Endodermal cell (in vitro differentiated cells): ENCODE measurements at regions not wholly inside any gene's neighbourhood (a gene's known extent, or its start where the extent isn't known, plus 50 kb on each side); places are given as distances from the start of the nearest gene placed in this dataset.

Source experiments
- DNase-seq: peaks from one replicate; pipeline ENCODE4 v3.0.0-alpha.2; 2017
- H3K27ac ChIP-seq: 2 replicates; pipeline ENCODE4 v1.5.1; 2013; ENCODE audit warnings: mild to moderate bottlenecking, low read depth, low read length, moderate library complexity
- H3K27me3 ChIP-seq: 2 replicates; pipeline ENCODE4 v1.6.1; 2013; ENCODE audit warnings: mild to moderate bottlenecking, low read length, moderate library complexity; ENCODE audit not compliant: insufficient read depth, control insufficient read depth, poor library complexity, severe bottlenecking
- H3K36me3 ChIP-seq: 2 replicates; pipeline ENCODE4 v1.7.0; 2013; ENCODE audit warnings: mild to moderate bottlenecking, low read length, moderate library complexity; ENCODE audit not compliant: control insufficient read depth, insufficient read depth
- H3K4me1 ChIP-seq: one replicate; pipeline ENCODE4 v1.7.0; 2013; ENCODE audit warnings: low read length; ENCODE audit not compliant: control insufficient read depth, insufficient read depth
- H3K4me3 ChIP-seq: 2 replicates; pipeline ENCODE4 v1.5.1; 2013; ENCODE audit warnings: mild to moderate bottlenecking, low read length, moderate library complexity
- H3K9ac ChIP-seq: 2 replicates; pipeline ENCODE4 v1.6.1; 2013; ENCODE audit warnings: mild to moderate bottlenecking, low read length, moderate library complexity; ENCODE audit not compliant: poor library complexity, severe bottlenecking; ENCODE audit errors: extremely low read depth
- H3K9me3 ChIP-seq: 2 replicates; pipeline ENCODE4 v1.6.1; 2013; ENCODE audit warnings: mild to moderate bottlenecking, low read length, moderate library complexity; ENCODE audit not compliant: control insufficient read depth
- H3K27ac Mint-ChIP-seq: 2 replicates; pipeline ENCODE4 v1.8.0; 2020; ENCODE audit warnings: mixed read lengths
- H3K27me3 Mint-ChIP-seq: 2 replicates; pipeline ENCODE4 v1.8.0; 2021; ENCODE audit warnings: mild to moderate bottlenecking, mixed read lengths; ENCODE audit not compliant: insufficient read depth
- H3K36me3 Mint-ChIP-seq: 2 replicates; pipeline ENCODE4 v1.8.0; 2020; ENCODE audit warnings: low read depth, mixed read lengths
- H3K4me1 Mint-ChIP-seq: 2 replicates; pipeline ENCODE4 v1.8.0; 2020; ENCODE audit warnings: mixed read lengths
- H3K4me3 Mint-ChIP-seq: 2 replicates; pipeline ENCODE4 v1.8.0; 2020; ENCODE audit warnings: mild to moderate bottlenecking, moderate library complexity, mixed read lengths
- H3K9me3 Mint-ChIP-seq: 2 replicates; pipeline ENCODE4 v1.8.0; 2020; ENCODE audit warnings: mild to moderate bottlenecking, mixed read lengths
- CTCF ChIP-seq: fragments of 200-600 bp; sonication (generic); conservative IDR thresholded peaks from 2 replicates; pipeline ENCODE4 v1.5.0; 2021; ENCODE audit warnings: antibody characterized with exemption, mild to moderate bottlenecking
- WGBS, 2 experiments: methylation state at CpG; one replicate each; pipeline versions ENCODE4 v1.1.5 to v1.1.7; 2013; ENCODE audit warnings: missing lambda C conversion rate in 2 of 2, mixed read lengths in 1 of 2; ENCODE audit not compliant: insufficient coverage in 1 of 2, insufficient read length in 1 of 2; 5-methylcytosine and 5-hydroxymethylcytosine counted together

GRCh38 chr2:101549371-101549770 is 74.5 kb upstream of the RFX8 start:
- 95 to 100% methylated on average over 1 of the region's 1 CpG for WGBS, 2 experiments
- no peak overlapping the region for H3K27ac Mint-ChIP-seq
- no peak overlapping the region for H3K27ac ChIP-seq
- no peak overlapping the region for H3K4me3 ChIP-seq
- no peaks in the 10 kb centered on the region for H3K4me1 Mint-ChIP-seq
- no peak for TF ChIP-seq CTCF
- DNase-seq: no peak
- H3K27me3 ChIP-seq: no peaks in the 10 kb centered on the region
- no peak overlapping the region for H3K4me3 Mint-ChIP-seq
- H3K36me3 ChIP-seq: no peaks in the 10 kb centered on the region
- H3K27me3 Mint-ChIP-seq: no peaks in the 10 kb centered on the region
- H3K36me3 Mint-ChIP-seq: no peaks in the 10 kb centered on the region
- H3K9me3 Mint-ChIP-seq: no peaks in the 10 kb centered on the region
- no peaks in the 10 kb centered on the region for H3K4me1 ChIP-seq
- H3K9me3 ChIP-seq: no peaks in the 10 kb centered on the region
- no peak overlapping the region for H3K9ac ChIP-seq

GRCh38 chr2:101546376-101547058 is 71.6 kb upstream of the RFX8 start:
- Histone ChIP-seq H3K27me3 (no peaks in the 10 kb centered on the region), H3K9ac (no peak overlapping the region), H3K36me3 (no peaks in the 10 kb centered on the region), H3K4me1 (no peaks in the 10 kb centered on the region), H3K9me3 (no peaks in the 10 kb centered on the region), H3K27ac (no peak overlapping the region), H3K4me3 (no peak overlapping the region)
- DNase-seq: no peak
- H3K36me3 Mint-ChIP-seq: no peaks in the 10 kb centered on the region
- H3K9me3 Mint-ChIP-seq: no peaks in the 10 kb centered on the region
- H3K27ac Mint-ChIP-seq: no peak overlapping the region
- H3K27me3 Mint-ChIP-seq: no peaks in the 10 kb centered on the region
- no peaks in the 10 kb centered on the region for H3K4me1 Mint-ChIP-seq
- TF ChIP-seq CTCF: no peak
- WGBS, 2 experiments: 93 to 100% methylated on average over 1 to 2 of the region's 2 CpGs
- no peak overlapping the region for H3K4me3 Mint-ChIP-seq

- Mint-ChIP-seq H3K4me3 (no peak overlapping the region), H3K27me3 (no peaks in the 10 kb centered on the region), H3K36me3 (no peaks in the 10 kb centered on the region), H3K9me3 (no peaks in the 10 kb centered on the region), H3K4me1 (no peaks in the 10 kb centered on the region), H3K27ac (no peak overlapping the region)
- Histone ChIP-seq H3K27ac (no peak overlapping the region), H3K4me3 (no peak overlapping the region), H3K27me3 (no peaks in the 10 kb centered on the region), H3K9me3 (no peaks in the 10 kb centered on the region), H3K9ac (no peak overlapping the region), H3K4me1 (no peaks in the 10 kb centered on the region), H3K36me3 (no peaks in the 10 kb centered on the region)
- no peak for DNase-seq
- no peak for TF ChIP-seq CTCF
These were observed 71.0 kb upstream of the RFX8 start for GRCh38 chr2:101545950-101546349.
